Activated CD8-positive, alpha-beta memory T cell treated with anti-CD3 and anti-CD28 coated beads, Interleukin-2, amount 50 U/mL, for 48 hours (primary cell): ENCODE measurements at regions not wholly inside any gene's neighbourhood (a gene's known extent, or its start where the extent isn't known, plus 50 kb on each side); places are given as distances from the start of the nearest gene placed in this dataset.

Experiments
- DNase-seq: peaks from one replicate; pipeline ENCODE4 v3.0.0-alpha.2; 2020

- no peak for DNase-seq
Observed at GRCh38 chr7:155907450-155908200, 95.4 kb upstream of the SHH start.

GRCh38 chr7:155901176-155901575 is 88.9 kb upstream of the SHH start:
- DNase-seq, result no peak

- DNase-seq, result no peak
Observed at GRCh38 chr7:155899596-155899995, 87.3 kb upstream of the SHH start.

GRCh38 chr7:155897758-155898386 is 85.6 kb upstream of the SHH start:
- no peak for DNase-seq

GRCh38 chr7:155896531-155897263 is 84.4 kb upstream of the SHH start:
- DNase-seq, result no peak

GRCh38 chr7:155893664-155894063 is 81.4 kb upstream of the SHH start:
- DNase-seq, result no peak

GRCh38 chr7:155893176-155893575 is 80.9 kb upstream of the SHH start:
- no peak for DNase-seq

- no peak for DNase-seq
Observed at GRCh38 chr7:155889636-155890511, 77.6 kb upstream of the SHH start.

- DNase-seq, result no peak
Observed at GRCh38 chr7:155887174-155887525, 74.9 kb upstream of the SHH start.

GRCh38 chr7:155886391-155887173 is 74.3 kb upstream of the SHH start:
- no peak for DNase-seq

GRCh38 chr7:155885167-155886155 is 73.2 kb upstream of the SHH start:
- DNase-seq, result no peak

GRCh38 chr7:155884225-155885166 is 72.2 kb upstream of the SHH start:
- no peak for DNase-seq

GRCh38 chr7:155883491-155884224 is 71.4 kb upstream of the SHH start:
- no peak for DNase-seq

- DNase-seq, result no peak
Observed at GRCh38 chr7:155882596-155882995, 70.3 kb upstream of the SHH start.

- no peak for DNase-seq
Observed at GRCh38 chr7:155881471-155882350, 69.4 kb upstream of the SHH start.

- DNase-seq, result peak; percentile 22
Observed at GRCh38 chr7:155880721-155881120, 68.5 kb upstream of the SHH start.

- DNase-seq, result peak; percentile 42
Observed at GRCh38 chr7:155879592-155879991, 67.3 kb upstream of the SHH start.

GRCh38 chr7:155878674-155879073 is 66.4 kb upstream of the SHH start:
- DNase-seq, result peak; percentile 3
